Right cardiac atrium (tissue), 5 donors: ENCODE measurements at regions not wholly inside any gene's neighbourhood (a gene's known extent, or its start where the extent isn't known, plus 50 kb on each side); places are given as distances from the start of the nearest gene placed in this dataset.

Experiments used
- ATAC-seq, 2 donors: fragments of 200-7000 bp; cut with Tn5 transposase; one replicate each; pipeline versions ENCODE4 v1.8.0 to v1.9.1; 2020; ENCODE audit warnings: moderate library complexity in 2 of 2, mild to moderate bottlenecking in 1 of 2
- DNase-seq, 3 donors: peaks; one replicate each; pipeline ENCODE4 v3.0.0-alpha.2; 2020
- H3K27ac ChIP-seq: one replicate; pipeline ENCODE4 v1.5.1; 2013; ENCODE audit warnings: mild to moderate bottlenecking, low read length, control low read depth, moderate library complexity
- H3K27me3 ChIP-seq: one replicate; pipeline ENCODE4 v1.6.1; 2013; ENCODE audit not compliant: control insufficient read depth, insufficient read depth
- H3K4me1 ChIP-seq: one replicate; pipeline ENCODE4 v1.6.1; 2013; ENCODE audit warnings: low read length; ENCODE audit not compliant: control insufficient read depth, insufficient read depth
- H3K4me3 ChIP-seq: one replicate; pipeline ENCODE4 v1.5.1; 2013; ENCODE audit warnings: low read length, control low read depth
- H3K9me3 ChIP-seq: one replicate; pipeline ENCODE4 v1.6.1; 2013; ENCODE audit warnings: low read length; ENCODE audit not compliant: control insufficient read depth
- WGBS: extraction: QIAGEN DNeasy Blood & Tissue Kit; methylation state at CpG from one replicate; pipeline ENCODE4 v1.1.7; 2013; 5-methylcytosine and 5-hydroxymethylcytosine counted together
- intact Hi-C, 4 donors: fragments of 100-400 bp; cut with DNase I; formaldehyde crosslinking; loops; one replicate each; pipeline versions ENCODE4 v1.11.0 to v1.14.0; 2022 to 2023
- donor health status: healthy with polysubstance abuse.
- donor health status: DM: no; HTN: yes; CAD: no.
- donor health status: DM: no; HTN: no; CAD: no.
- donor health status: DM: no; HTN: yes; CAD: no; lungs with severe emphysema.
- donor health status: DM: yes; HTN: yes; CAD: no.

DNA sequence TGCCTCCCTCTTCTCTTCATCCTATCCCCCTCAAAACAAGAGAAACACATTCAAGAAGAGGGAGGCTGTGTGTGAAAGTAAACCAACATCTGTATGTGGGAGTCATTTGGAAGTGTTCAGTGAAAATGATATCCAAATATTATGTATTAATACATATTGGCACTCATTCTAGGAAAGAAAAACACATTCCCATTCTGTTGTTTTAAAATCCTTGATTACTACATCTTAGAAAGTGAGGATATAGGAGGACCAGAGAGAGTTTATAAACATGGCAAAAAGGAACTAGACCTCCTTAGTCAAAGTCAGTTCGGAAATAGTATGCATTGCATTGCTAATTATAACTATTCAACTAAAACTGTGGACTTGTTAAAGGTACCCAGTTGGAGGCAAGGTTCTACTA is 786.6 kb downstream of the ADGRL2 start:
- no peak overlapping the region for H3K27ac ChIP-seq
- H3K9me3 ChIP-seq, result no peaks in the 10 kb centered on the region
- no peak overlapping the region for H3K4me3 ChIP-seq
- no peak for ATAC-seq
- H3K27me3 ChIP-seq, result no peaks in the 10 kb centered on the region
- WGBS, result 84% methylated on average over 1 of the region's 1 CpG
- no peak for DNase-seq
- no peaks in the 10 kb centered on the region for H3K4me1 ChIP-seq
- intact Hi-C loops, result no loop called here

DNA sequence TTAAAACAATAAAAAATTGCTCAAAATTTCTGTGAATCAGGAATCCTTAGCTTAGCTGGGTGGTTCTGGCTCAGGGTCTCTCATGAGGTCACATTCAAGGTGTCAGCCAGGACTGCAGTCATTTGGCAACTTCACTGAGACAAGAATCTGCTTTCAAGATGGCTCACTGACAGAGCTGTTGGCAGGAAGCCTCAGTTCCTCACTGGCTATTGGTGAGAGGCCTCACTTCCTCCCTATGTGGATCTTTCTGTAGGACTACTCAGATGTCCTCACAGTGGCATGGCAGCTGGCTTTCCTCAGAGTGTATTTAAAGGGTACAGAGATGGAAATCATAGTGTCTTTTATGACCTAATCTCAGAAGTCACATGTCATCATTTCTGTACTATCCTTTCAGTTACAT is 785.7 kb downstream of the ADGRL2 start:
- intact Hi-C loops, result no loop called here
- no peak overlapping the region for H3K27ac ChIP-seq
- no peak overlapping the region for H3K4me3 ChIP-seq
- ATAC-seq (peak; percentile 67 to 82), DNase-seq (peak; percentile 69 to 87 (median 71))
- no peaks in the 10 kb centered on the region for H3K27me3 ChIP-seq
- H3K4me1 ChIP-seq, result no peaks in the 10 kb centered on the region
- H3K9me3 ChIP-seq, result no peaks in the 10 kb centered on the region

GRCh38 chr1:82582347-82582746 is 781.6 kb downstream of the ADGRL2 start:
- intact Hi-C loops, result no loop called here
- no peak overlapping the region for H3K27ac ChIP-seq
- no peak for DNase-seq
- H3K4me3 ChIP-seq, result no peak overlapping the region
- no peaks in the 10 kb centered on the region for H3K4me1 ChIP-seq
- H3K27me3 ChIP-seq, result no peaks in the 10 kb centered on the region
- WGBS, result 38% methylated on average over 3 of the region's 3 CpGs
- no peak for ATAC-seq
- no peaks in the 10 kb centered on the region for H3K9me3 ChIP-seq

GRCh38 chr1:82578086-82578726 is 777.5 kb downstream of the ADGRL2 start:
- no peak for DNase-seq
- Histone ChIP-seq H3K27me3 (no peaks in the 10 kb centered on the region), H3K4me3 (no peak overlapping the region), H3K4me1 (no peaks in the 10 kb centered on the region), H3K9me3 (no peaks in the 10 kb centered on the region), H3K27ac (no peak overlapping the region)
- WGBS, result 53% methylated on average over 3 of the region's 3 CpGs
- intact Hi-C loops, result no loop called here
- ATAC-seq, result no peak

- Histone ChIP-seq H3K9me3 (no peaks in the 10 kb centered on the region), H3K27me3 (no peaks in the 10 kb centered on the region), H3K27ac (no peak overlapping the region), H3K4me3 (no peak overlapping the region), H3K4me1 (no peaks in the 10 kb centered on the region)
- 91% methylated on average over 3 of the region's 3 CpGs for WGBS
- ATAC-seq (no peak), DNase-seq (no peak)
- intact Hi-C loops, result no loop called here
Measured at GRCh38 chr1:82567348-82567747, 766.6 kb downstream of the ADGRL2 start.

GRCh38 chr1:82565546-82565945 is 764.8 kb downstream of the ADGRL2 start:
- ATAC-seq, result peak in 1 of 2 donors; percentile 46
- Histone ChIP-seq H3K4me1 (no peaks in the 10 kb centered on the region), H3K4me3 (no peak overlapping the region), H3K27ac (no peak overlapping the region), H3K27me3 (no peaks in the 10 kb centered on the region), H3K9me3 (no peaks in the 10 kb centered on the region)
- WGBS, result 59% methylated on average over 6 of the region's 6 CpGs
- DNase-seq, result no peak
- intact Hi-C loops, result no loop called here

- Histone ChIP-seq H3K4me3 (no peak overlapping the region), H3K27me3 (no peaks in the 10 kb centered on the region), H3K4me1 (no peaks in the 10 kb centered on the region), H3K27ac (no peak overlapping the region), H3K9me3 (no peaks in the 10 kb centered on the region)
- 62% methylated on average over 3 of the region's 3 CpGs for WGBS
- DNase-seq (no peak), ATAC-seq (peak; percentile 33 to 73)
- intact Hi-C loops, result no loop called here
Measured at GRCh38 chr1:82565146-82565545, 764.4 kb downstream of the ADGRL2 start.

GRCh38 chr1:82564333-82564732 is 763.6 kb downstream of the ADGRL2 start:
- DNase-seq (peak in 2 of 3 donors; percentile 14 to 64), ATAC-seq (no peak)
- intact Hi-C loops, result no loop called here
- 60% methylated on average over 2 of the region's 2 CpGs for WGBS
- no peak overlapping the region for H3K27ac ChIP-seq
- no peaks in the 10 kb centered on the region for H3K4me1 ChIP-seq
- no peak overlapping the region for H3K4me3 ChIP-seq
- H3K27me3 ChIP-seq, result no peaks in the 10 kb centered on the region
- no peaks in the 10 kb centered on the region for H3K9me3 ChIP-seq

GRCh38 chr1:82562448-82562847 is 761.7 kb downstream of the ADGRL2 start:
- Histone ChIP-seq H3K4me1 (no peaks in the 10 kb centered on the region), H3K27ac (no peak overlapping the region), H3K4me3 (no peak overlapping the region), H3K9me3 (no peaks in the 10 kb centered on the region), H3K27me3 (no peaks in the 10 kb centered on the region)
- ATAC-seq (no peak), DNase-seq (no peak)
- intact Hi-C loops, result no loop called here
- 37% methylated on average over 2 of the region's 2 CpGs for WGBS

- no peak for DNase-seq
- no peak overlapping the region for H3K4me3 ChIP-seq
- H3K27me3 ChIP-seq, result no peaks in the 10 kb centered on the region
- H3K27ac ChIP-seq, result no peak overlapping the region
- no peaks in the 10 kb centered on the region for H3K4me1 ChIP-seq
- no peaks in the 10 kb centered on the region for H3K9me3 ChIP-seq
- intact Hi-C loops, result no loop called here
- ATAC-seq, result no peak
Measured at GRCh38 chr1:82560566-82560965, 759.8 kb downstream of the ADGRL2 start.

- ATAC-seq (no peak), DNase-seq (no peak)
- Histone ChIP-seq H3K9me3 (no peaks in the 10 kb centered on the region), H3K4me1 (no peaks in the 10 kb centered on the region), H3K4me3 (no peak overlapping the region), H3K27ac (no peak overlapping the region), H3K27me3 (no peaks in the 10 kb centered on the region)
- WGBS, result 0% methylated on average over 1 of the region's 1 CpG
- intact Hi-C loops, result no loop called here
Measured at GRCh38 chr1:82555501-82555900, 754.8 kb downstream of the ADGRL2 start.

GRCh38 chr1:82549841-82550240 is 749.1 kb downstream of the ADGRL2 start:
- H3K4me1 ChIP-seq, result no peaks in the 10 kb centered on the region
- no peaks in the 10 kb centered on the region for H3K27me3 ChIP-seq
- H3K9me3 ChIP-seq, result no peaks in the 10 kb centered on the region
- ATAC-seq (no peak), DNase-seq (no peak)
- H3K4me3 ChIP-seq, result no peak overlapping the region
- 83% methylated on average over 4 of the region's 4 CpGs for WGBS
- intact Hi-C loops, result no loop called here
- H3K27ac ChIP-seq, result no peak overlapping the region
